ENCODE measurements at regions not wholly inside any gene's neighbourhood (a gene's known extent, or its start where the extent isn't known, plus 50 kb on each side); places are given as distances from the start of the nearest gene placed in this dataset.

GRCh38 chr13:105537113-105537512 is 998.3 kb downstream of the EFNB2 start:
- H3K4me3 ChIP-seq = no peak overlapping the region
- H3K27ac ChIP-seq = no peak overlapping the region

GRCh38 chr13:105530468-105530867 is 1005.0 kb downstream of the EFNB2 start:
- no peak for DNase-seq (ENCODE audit: low spot score)
- WGBS (ENCODE audit: low lambda C conversion rate, missing lambda C conversion rate) = over 99% methylated on average over 3 of the region's 3 CpGs
- Histone ChIP-seq H4K20me1 (ENCODE audit: insufficient read depth, poor library complexity, severe bottlenecking) (no peaks in the 10 kb centered on the region), H3K4me2 (no peak overlapping the region), H3K9me3 (ENCODE audit: low read depth) (no peaks in the 10 kb centered on the region), H2AFZ (no peak overlapping the region), H3K4me3 (no peak overlapping the region), H3K4me1 (ENCODE audit: insufficient read depth) (no peaks in the 10 kb centered on the region), H3K9me2 (replicated peaks; ENCODE audit: insufficient read depth) (no peaks in the 10 kb centered on the region), H3K27me3 (no peaks in the 10 kb centered on the region), H3K36me3 (replicated peaks; ENCODE audit: insufficient read depth, low read depth) (no peaks in the 10 kb centered on the region), H3K27ac (no peak overlapping the region), H3K79me2 (no peaks in the 10 kb centered on the region)
- TF ChIP-seq EZH2phosphoT487 (IDR thresholded peaks at IDR 0.05; ENCODE audit: low read depth, severe bottlenecking, unreplicated experiment) = no peak
- TF ChIP-seq CTCF (IDR thresholded peaks at IDR 0.05; ENCODE audit: poor library complexity) = no peak
- TF ChIP-seq EZH2 (IDR thresholded peaks at IDR 0.05; ENCODE audit: borderline replicate concordance) = no peak

More at GRCh38 chr13:105537113-105537512, 998.3 kb downstream of the EFNB2 start:
- H3K79me2 ChIP-seq = no peaks in the 10 kb centered on the region
- DNase-seq (ENCODE audit: low spot score) = no peak
- TF ChIP-seq EZH2 (IDR thresholded peaks at IDR 0.05; ENCODE audit: borderline replicate concordance) (no peak), CTCF (IDR thresholded peaks at IDR 0.05; ENCODE audit: poor library complexity) (no peak), EZH2phosphoT487 (IDR thresholded peaks at IDR 0.05; ENCODE audit: low read depth, severe bottlenecking, unreplicated experiment) (no peak)
- H3K4me2 ChIP-seq = no peak overlapping the region
- H3K36me3 ChIP-seq (replicated peaks; ENCODE audit: insufficient read depth, low read depth) = no peaks in the 10 kb centered on the region
- 96% methylated on average over 7 of the region's 7 CpGs for WGBS (ENCODE audit: low lambda C conversion rate, missing lambda C conversion rate)
- no peaks in the 10 kb centered on the region for H3K27me3 ChIP-seq
- H3K4me1 ChIP-seq (ENCODE audit: insufficient read depth) = no peaks in the 10 kb centered on the region
- no peaks in the 10 kb centered on the region for H3K9me3 ChIP-seq (ENCODE audit: low read depth)
- no peak overlapping the region for H2AFZ ChIP-seq
- no peaks in the 10 kb centered on the region for H3K9me2 ChIP-seq (replicated peaks; ENCODE audit: insufficient read depth)
- no peaks in the 10 kb centered on the region for H4K20me1 ChIP-seq (ENCODE audit: insufficient read depth, poor library complexity, severe bottlenecking)

GRCh38 chr13:105527127-105527526 is 1008.3 kb downstream of the EFNB2 start:
- no peaks in the 10 kb centered on the region for H3K9me2 ChIP-seq (replicated peaks; ENCODE audit: insufficient read depth)
- no peaks in the 10 kb centered on the region for H3K27me3 ChIP-seq
- no peaks in the 10 kb centered on the region for H3K9me3 ChIP-seq (ENCODE audit: low read depth)
- DNase-seq (ENCODE audit: low spot score) = no peak
- H2AFZ ChIP-seq = no peak overlapping the region
- no peaks in the 10 kb centered on the region for H3K79me2 ChIP-seq
- 85% methylated on average over 5 of the region's 5 CpGs for WGBS (ENCODE audit: low lambda C conversion rate, missing lambda C conversion rate)
- H3K36me3 ChIP-seq (replicated peaks; ENCODE audit: insufficient read depth, low read depth) = no peaks in the 10 kb centered on the region
- H3K4me1 ChIP-seq (ENCODE audit: insufficient read depth) = no peaks in the 10 kb centered on the region
- no peak for TF ChIP-seq EZH2phosphoT487 (IDR thresholded peaks at IDR 0.05; ENCODE audit: low read depth, severe bottlenecking, unreplicated experiment)
- no peak for TF ChIP-seq EZH2 (IDR thresholded peaks at IDR 0.05; ENCODE audit: borderline replicate concordance)
- TF ChIP-seq CTCF (IDR thresholded peaks at IDR 0.05; ENCODE audit: poor library complexity) = no peak
- H3K4me2 ChIP-seq = no peak overlapping the region
- H3K4me3 ChIP-seq = no peak overlapping the region
- no peaks in the 10 kb centered on the region for H4K20me1 ChIP-seq (ENCODE audit: insufficient read depth, poor library complexity, severe bottlenecking)
- H3K27ac ChIP-seq = no peak overlapping the region

GRCh38 chr13:105519771-105520170 is 1015.7 kb downstream of the EFNB2 start:
- no peaks in the 10 kb centered on the region for H3K36me3 ChIP-seq (replicated peaks; ENCODE audit: insufficient read depth, low read depth)
- H3K4me1 ChIP-seq (ENCODE audit: insufficient read depth) = no peaks in the 10 kb centered on the region
- no peak for TF ChIP-seq EZH2 (IDR thresholded peaks at IDR 0.05; ENCODE audit: borderline replicate concordance)
- TF ChIP-seq CTCF (IDR thresholded peaks at IDR 0.05; ENCODE audit: poor library complexity) = no peak
- no peak for TF ChIP-seq EZH2phosphoT487 (IDR thresholded peaks at IDR 0.05; ENCODE audit: low read depth, severe bottlenecking, unreplicated experiment)
- H3K79me2 ChIP-seq = no peaks in the 10 kb centered on the region
- no peaks in the 10 kb centered on the region for H3K9me2 ChIP-seq (replicated peaks; ENCODE audit: insufficient read depth)
- WGBS (ENCODE audit: low lambda C conversion rate, missing lambda C conversion rate) = 100% methylated on average over 1 of the region's 1 CpG
- H3K4me2 ChIP-seq = no peak overlapping the region
- no peaks in the 10 kb centered on the region for H3K27me3 ChIP-seq
- no peak overlapping the region for H2AFZ ChIP-seq
- no peak overlapping the region for H3K4me3 ChIP-seq
- no peak for DNase-seq (ENCODE audit: low spot score)
- H4K20me1 ChIP-seq (ENCODE audit: insufficient read depth, poor library complexity, severe bottlenecking) = no peaks in the 10 kb centered on the region
- H3K27ac ChIP-seq = no peak overlapping the region
- no peaks in the 10 kb centered on the region for H3K9me3 ChIP-seq (ENCODE audit: low read depth)

Data from hepatocyte (in vitro differentiated cells).